ENCODE measurements at regions not wholly inside any gene's neighbourhood (a gene's known extent, or its start where the extent isn't known, plus 50 kb on each side); places are given as distances from the start of the nearest gene placed in this dataset.

GRCh38 chr9:129344641-129345495, 166.8 kb upstream of the IER5L start:
- DNase-seq (ENCODE audit: low read depth, low spot score), result no peak
- H3K4me3 ChIP-seq (ENCODE audit: low read length), result no peak overlapping the region

GRCh38 chr9:129343424-129344375, 165.6 kb upstream of the IER5L start:
- H3K4me3 ChIP-seq (ENCODE audit: low read length), result no peak overlapping the region
- no peak for DNase-seq (ENCODE audit: low read depth, low spot score)

- no peak overlapping the region for H3K4me3 ChIP-seq (ENCODE audit: low read length)
Observed at GRCh38 chr9:129342591-129343423, 164.7 kb upstream of the IER5L start.

GRCh38 chr9:129341987-129342348, 163.9 kb upstream of the IER5L start:
- H3K4me3 ChIP-seq (ENCODE audit: low read length), result no peak overlapping the region
- no peak for DNase-seq (ENCODE audit: low read depth, low spot score)

More at GRCh38 chr9:129342591-129343423, 164.7 kb upstream of the IER5L start:
- DNase-seq (ENCODE audit: low read depth, low spot score), result no peak

- no peak overlapping the region for H3K4me3 ChIP-seq (ENCODE audit: low read length)
- DNase-seq (ENCODE audit: low read depth, low spot score), result no peak
Observed at GRCh38 chr9:129341171-129341986, 163.3 kb upstream of the IER5L start.

GRCh38 chr9:129340427-129341170, 162.5 kb upstream of the IER5L start:
- no peak overlapping the region for H3K4me3 ChIP-seq (ENCODE audit: low read length)
- DNase-seq (ENCODE audit: low read depth, low spot score), result no peak

- no peak for DNase-seq (ENCODE audit: low read depth, low spot score)
- H3K4me3 ChIP-seq (ENCODE audit: low read length), result no peak overlapping the region
Observed at GRCh38 chr9:129339539-129340157, 161.6 kb upstream of the IER5L start.

- no peak for DNase-seq (ENCODE audit: low read depth, low spot score)
- no peak overlapping the region for H3K4me3 ChIP-seq (ENCODE audit: low read length)
Observed at GRCh38 chr9:129338724-129339430, 160.8 kb upstream of the IER5L start.

GRCh38 chr9:129337336-129338140, 159.5 kb upstream of the IER5L start:
- DNase-seq (ENCODE audit: low read depth, low spot score), result no peak

GRCh38 chr9:129336601-129337331, 158.7 kb upstream of the IER5L start:
- DNase-seq (ENCODE audit: low read depth, low spot score), result no peak
- H3K4me3 ChIP-seq (ENCODE audit: low read length), result peak overlapping the region; percentile 25

More at GRCh38 chr9:129337336-129338140, 159.5 kb upstream of the IER5L start:
- no peak overlapping the region for H3K4me3 ChIP-seq (ENCODE audit: low read length)

- no peak overlapping the region for H3K4me3 ChIP-seq (ENCODE audit: low read length)
- DNase-seq (ENCODE audit: low read depth, low spot score), result no peak
Observed at GRCh38 chr9:129336130-129336528, 158.1 kb upstream of the IER5L start.

- H3K4me3 ChIP-seq (ENCODE audit: low read length), result no peak overlapping the region
- DNase-seq (ENCODE audit: low read depth, low spot score), result no peak
Observed at GRCh38 chr9:129335464-129336129, 157.5 kb upstream of the IER5L start.

GRCh38 chr9:129334105-129334935, 156.3 kb upstream of the IER5L start:
- no peak for DNase-seq (ENCODE audit: low read depth, low spot score)
- no peak overlapping the region for H3K4me3 ChIP-seq (ENCODE audit: low read length)

GRCh38 chr9:129333617-129334104, 155.6 kb upstream of the IER5L start:
- DNase-seq (ENCODE audit: low read depth, low spot score), result no peak
- H3K4me3 ChIP-seq (ENCODE audit: low read length), result no peak overlapping the region

Data from Jurkat, Clone E6-1 (cell line).